H9 (cell line): ENCODE measurements at regions not wholly inside any gene's neighbourhood (a gene's known extent, or its start where the extent isn't known, plus 50 kb on each side); places are given as distances from the start of the nearest gene placed in this dataset.

Source experiments
- DNase-seq: peaks from one replicate; pipeline ENCODE4 v3.0.0-alpha.2; 2017
- H2AFZ ChIP-seq: one replicate; pipeline ENCODE4 v1.6.1; 2013; ENCODE audit warnings: mild to moderate bottlenecking, low read length, control low read depth, moderate library complexity
- H2AK5ac ChIP-seq: 2 replicates; pipeline ENCODE4 v1.6.1; 2013; ENCODE audit warnings: low read length, control low read depth, mixed read lengths; ENCODE audit not compliant: insufficient read length
- H2BK120ac ChIP-seq: one replicate; pipeline ENCODE4 v1.6.1; 2013; ENCODE audit warnings: low read depth, mild to moderate bottlenecking, low read length, control low read depth, inconsistent platforms; ENCODE audit not compliant: poor library complexity, severe bottlenecking
- H2BK12ac ChIP-seq: 2 replicates; pipeline ENCODE4 v1.6.1; 2013; ENCODE audit warnings: low read length, control low read depth, mixed read lengths, low read depth; ENCODE audit not compliant: insufficient read length
- H2BK15ac ChIP-seq: 2 replicates; pipeline ENCODE4 v1.6.1; 2013; ENCODE audit warnings: low read depth, low read length, control low read depth
- H2BK20ac ChIP-seq: one replicate; pipeline ENCODE4 v1.6.1; 2013; ENCODE audit warnings: low read depth, mild to moderate bottlenecking, low read length, control low read depth, inconsistent platforms; ENCODE audit not compliant: poor library complexity, severe bottlenecking
- H2BK5ac ChIP-seq: 2 replicates; pipeline ENCODE4 v1.6.1; 2013; ENCODE audit warnings: low read length, control low read depth, mixed read lengths; ENCODE audit not compliant: insufficient read length
- H3K14ac ChIP-seq: 2 replicates; pipeline ENCODE4 v1.6.1; 2013; ENCODE audit warnings: low read length, control low read depth; ENCODE audit not compliant: insufficient read depth
- H3K18ac ChIP-seq: 2 replicates; pipeline ENCODE4 v1.6.1; 2013; ENCODE audit warnings: low read depth, mild to moderate bottlenecking, mixed read lengths, low read length, control low read depth; ENCODE audit not compliant: insufficient read length
- H3K23ac ChIP-seq: 2 replicates; pipeline ENCODE4 v1.6.1; 2013; ENCODE audit warnings: low read length, control low read depth, mixed read lengths, low read depth; ENCODE audit not compliant: insufficient read length
- H3K23me2 ChIP-seq: 2 replicates; pipeline ENCODE4 v1.6.1; 2013; ENCODE audit warnings: low read depth, mild to moderate bottlenecking, mixed read lengths, low read length, control low read depth; ENCODE audit not compliant: insufficient read length, poor library complexity, severe bottlenecking
- H3K27ac ChIP-seq: 2 replicates; pipeline ENCODE4 v1.5.1; 2013; ENCODE audit warnings: low read length, control low read depth, mixed read lengths, low read depth; ENCODE audit not compliant: insufficient read length
- H3K27me3 ChIP-seq: 2 replicates; pipeline ENCODE4 v1.6.1; 2013; ENCODE audit warnings: low read length, control low read depth, inconsistent platforms; ENCODE audit not compliant: insufficient read depth
- H3K4ac ChIP-seq: 2 replicates; pipeline ENCODE4 v1.6.1; 2013; ENCODE audit warnings: low read depth, mild to moderate bottlenecking, control low read depth, inconsistent platforms, low read length, moderate library complexity
- H3K4me1 ChIP-seq: 2 replicates; pipeline ENCODE4 v1.6.1; 2013; ENCODE audit warnings: low read length, control low read depth, inconsistent platforms; ENCODE audit not compliant: insufficient read depth
- H3K4me2 ChIP-seq: 2 replicates; pipeline ENCODE4 v1.6.1; 2013; ENCODE audit warnings: low read length, control low read depth, mixed read lengths; ENCODE audit not compliant: insufficient read length, insufficient read depth
- H3K56ac ChIP-seq: 2 replicates; pipeline ENCODE4 v1.6.1; 2013; ENCODE audit warnings: low read depth, mild to moderate bottlenecking, mixed read lengths, low read length, control low read depth; ENCODE audit not compliant: insufficient read length
- H3K79me1 ChIP-seq: 2 replicates; pipeline ENCODE4 v1.6.1; 2013; ENCODE audit warnings: low read depth, mild to moderate bottlenecking, moderate library complexity, low read length, control low read depth, inconsistent platforms; ENCODE audit not compliant: insufficient read depth, poor library complexity, severe bottlenecking
- H3K79me2 ChIP-seq: 2 replicates; pipeline ENCODE4 v1.6.1; 2013; ENCODE audit warnings: low read length, control low read depth, inconsistent platforms; ENCODE audit not compliant: insufficient read depth
- H3K9ac ChIP-seq: 2 replicates; pipeline ENCODE4 v1.6.1; 2013; ENCODE audit warnings: low read length, control low read depth, mixed read lengths; ENCODE audit not compliant: insufficient read length; ENCODE audit errors: extremely low read depth
- H3K9me3 ChIP-seq: one replicate; pipeline ENCODE4 v1.6.1; 2013; ENCODE audit warnings: low read depth, low read length, inconsistent platforms; ENCODE audit not compliant: control insufficient read depth
- H3T11ph ChIP-seq: one replicate; pipeline ENCODE4 v1.6.1; 2013; ENCODE audit warnings: mild to moderate bottlenecking, low read length, control low read depth, inconsistent platforms
- H4K20me1 ChIP-seq: one replicate; pipeline ENCODE4 v1.6.1; 2013; ENCODE audit not compliant: control insufficient read depth, insufficient read length, insufficient read depth
- H4K5ac ChIP-seq: 2 replicates; pipeline ENCODE4 v1.6.1; 2013; ENCODE audit warnings: low read depth, mild to moderate bottlenecking, mixed read lengths, low read length, control low read depth; ENCODE audit not compliant: insufficient read length
- H4K8ac ChIP-seq: replicated peaks from 2 replicates; pipeline ENCODE4 v1.6.1; 2013; ENCODE audit warnings: low read length, control low read depth, mixed read lengths, low read depth; ENCODE audit not compliant: insufficient read length
- H4K91ac ChIP-seq: 2 replicates; pipeline ENCODE4 v1.6.1; 2013; ENCODE audit warnings: low read depth, mild to moderate bottlenecking, moderate library complexity, mixed read lengths, low read length, control low read depth; ENCODE audit not compliant: insufficient read length
- H3K27ac Mint-ChIP-seq, 3 experiments: 2 replicates in 2 of 3; 3 replicates in 1 of 3; pipeline ENCODE4 v1.8.0; 2020 to 2021; ENCODE audit warnings: mixed read lengths in 3 of 3, mild to moderate bottlenecking in 1 of 3, moderate library complexity in 1 of 3
- H3K27me3 Mint-ChIP-seq: 2 replicates; pipeline ENCODE4 v1.8.0; 2021; ENCODE audit warnings: low read depth, mild to moderate bottlenecking, moderate library complexity, mixed read lengths
- H3K36me3 Mint-ChIP-seq, 3 experiments: 2 replicates in 2 of 3; 3 replicates in 1 of 3; pipeline ENCODE4 v1.8.0; 2020 to 2021; ENCODE audit warnings: low read depth in 3 of 3, mixed read lengths in 3 of 3; ENCODE audit not compliant: insufficient read depth in 1 of 3
- H3K4me1 Mint-ChIP-seq, 2 experiments: 2 replicates each; pipeline ENCODE4 v1.8.0; 2020; ENCODE audit warnings: mixed read lengths in 2 of 2
- H3K4me3 Mint-ChIP-seq, 2 experiments: 2 replicates in 1 of 2; 3 replicates in 1 of 2; pipeline ENCODE4 v1.8.0; 2020 to 2021; ENCODE audit warnings: mild to moderate bottlenecking in 2 of 2, mixed read lengths in 2 of 2, moderate library complexity in 1 of 2
- H3K9me3 Mint-ChIP-seq, 2 experiments: 2 replicates in 1 of 2; 3 replicates in 1 of 2; pipeline ENCODE4 v1.8.0; 2020; ENCODE audit warnings: mild to moderate bottlenecking in 2 of 2, mixed read lengths in 2 of 2, moderate library complexity in 1 of 2
- WGBS: extraction: QIAGEN DNeasy Blood & Tissue Kit; methylation state at CpG from one replicate; pipeline ENCODE4 v1.1.7; 2013; ENCODE audit warnings: missing lambda C conversion rate, low lambda C conversion rate, mixed read lengths; ENCODE audit not compliant: insufficient read length; ENCODE audit errors: extremely low coverage; 5-methylcytosine and 5-hydroxymethylcytosine counted together
- TF ChIP-seq, protein P1 (sequence below): fragments of 200-600 bp; sonication (generic); conservative IDR thresholded peaks from 3 replicates; pipeline ENCODE4 v1.8.0; 2021; ENCODE audit warnings: antibody characterized with exemption, mild to moderate bottlenecking

DNA sequence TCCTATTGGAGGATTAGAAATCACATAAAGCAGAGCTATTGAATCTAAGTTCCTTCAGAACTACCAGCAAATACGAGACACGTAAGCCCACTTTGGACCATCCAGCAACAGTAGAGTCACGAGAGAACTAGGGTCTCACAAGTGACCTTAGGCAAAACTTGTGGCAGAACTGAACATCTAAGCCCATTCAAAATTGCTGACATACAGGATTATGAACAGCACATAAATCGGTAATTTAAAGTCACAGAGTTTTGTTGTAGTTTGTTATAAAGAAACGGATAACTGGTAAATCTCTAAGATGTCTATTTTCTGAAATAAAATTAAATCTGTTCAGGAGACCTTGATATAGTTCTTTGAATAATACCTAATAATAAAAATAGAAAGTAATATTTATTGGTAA lies 1366.0 kb downstream of the NCAM2 start:
- no peaks in the 10 kb centered on the region for H3K9me3 ChIP-seq
- no peak overlapping the region for H3K27ac ChIP-seq
- H4K91ac ChIP-seq, result no peak overlapping the region
- DNase-seq, result no peak
- H4K20me1 ChIP-seq, result no peaks in the 10 kb centered on the region
- no peak overlapping the region for H2BK20ac ChIP-seq
- no peaks in the 10 kb centered on the region for H3K4me1 ChIP-seq
- H2BK5ac ChIP-seq, result no peak overlapping the region
- no peak overlapping the region for H2BK120ac ChIP-seq
- no peak overlapping the region for H3K4me2 ChIP-seq
- Mint-ChIP-seq H3K27ac (no peak overlapping the region), H3K9me3 (peaks cover 18 to 19% of the 10 kb centered on the region in 2 experiments; a peak in 4 of 5 replicates), H3K4me3 (no peak overlapping the region), H3K4me1 (no peaks in the 10 kb centered on the region), H3K36me3 (peaks cover 10 to 23% (median 11%) of the 10 kb centered on the region in 3 experiments), H3K27me3 (no peaks in the 10 kb centered on the region)
- no peak overlapping the region for H3K18ac ChIP-seq
- no peak overlapping the region for H3K14ac ChIP-seq
- TF ChIP-seq, protein P1, sequence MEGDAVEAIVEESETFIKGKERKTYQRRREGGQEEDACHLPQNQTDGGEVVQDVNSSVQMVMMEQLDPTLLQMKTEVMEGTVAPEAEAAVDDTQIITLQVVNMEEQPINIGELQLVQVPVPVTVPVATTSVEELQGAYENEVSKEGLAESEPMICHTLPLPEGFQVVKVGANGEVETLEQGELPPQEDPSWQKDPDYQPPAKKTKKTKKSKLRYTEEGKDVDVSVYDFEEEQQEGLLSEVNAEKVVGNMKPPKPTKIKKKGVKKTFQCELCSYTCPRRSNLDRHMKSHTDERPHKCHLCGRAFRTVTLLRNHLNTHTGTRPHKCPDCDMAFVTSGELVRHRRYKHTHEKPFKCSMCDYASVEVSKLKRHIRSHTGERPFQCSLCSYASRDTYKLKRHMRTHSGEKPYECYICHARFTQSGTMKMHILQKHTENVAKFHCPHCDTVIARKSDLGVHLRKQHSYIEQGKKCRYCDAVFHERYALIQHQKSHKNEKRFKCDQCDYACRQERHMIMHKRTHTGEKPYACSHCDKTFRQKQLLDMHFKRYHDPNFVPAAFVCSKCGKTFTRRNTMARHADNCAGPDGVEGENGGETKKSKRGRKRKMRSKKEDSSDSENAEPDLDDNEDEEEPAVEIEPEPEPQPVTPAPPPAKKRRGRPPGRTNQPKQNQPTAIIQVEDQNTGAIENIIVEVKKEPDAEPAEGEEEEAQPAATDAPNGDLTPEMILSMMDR, result no peak
- no peak overlapping the region for H2BK15ac ChIP-seq
- H3K23me2 ChIP-seq, result no peaks in the 10 kb centered on the region
- H3K23ac ChIP-seq, result no peak overlapping the region
- no peaks in the 10 kb centered on the region for H3K27me3 ChIP-seq
- no peak overlapping the region for H3T11ph ChIP-seq
- no peak overlapping the region for H4K8ac ChIP-seq
- H4K5ac ChIP-seq, result no peak overlapping the region
- H3K79me1 ChIP-seq, result no peaks in the 10 kb centered on the region
- H2AK5ac ChIP-seq, result no peak overlapping the region
- no peak overlapping the region for H2BK12ac ChIP-seq
- no peak overlapping the region for H2AFZ ChIP-seq
- no peak overlapping the region for H3K56ac ChIP-seq
- no CpG with 5 or more reads among the region's 5 CpGs for WGBS
- no peaks in the 10 kb centered on the region for H3K79me2 ChIP-seq
- no peak overlapping the region for H3K4ac ChIP-seq
- H3K9ac ChIP-seq, result no peak overlapping the region
